Sigmoid colon (tissue), 4 donors: ENCODE measurements at regions not wholly inside any gene's neighbourhood (a gene's known extent, or its start where the extent isn't known, plus 50 kb on each side); places are given as distances from the start of the nearest gene placed in this dataset.
A peak's percentile ranks its signal among the peaks of the same experiment; 100 is the strongest.

Experiments used
- EP300 ChIP-seq, 4 donors: sonication (generic); formaldehyde crosslinking; IDR thresholded peaks; one replicate each; pipeline ENCODE4 v1.6.1; 2017; ENCODE audit warnings: antibody characterized with exemption in 4 of 4
- POLR2A ChIP-seq, 2 donors: fragments of 450-650 bp; IDR thresholded peaks; one replicate each; pipeline ENCODE4 v1.6.1; 2016; ENCODE audit warnings: antibody characterized with exemption in 2 of 2, mild to moderate bottlenecking in 2 of 2, moderate library complexity in 2 of 2
- POLR2AphosphoS5 ChIP-seq, 4 donors: sonication (generic); formaldehyde crosslinking; IDR thresholded peaks; one replicate each; pipeline ENCODE4 v1.6.1; 2017; ENCODE audit warnings: antibody characterized with exemption in 4 of 4
- TF ChIP-seq, protein P1 (sequence below), 4 experiments: fragments of 450-650 bp in 3 of 4; fragments of 200-600 bp in 1 of 4; IDR thresholded peaks; one replicate each; pipeline ENCODE4 v1.5.1; 2016 to 2019; ENCODE audit warnings: antibody characterized with exemption in 4 of 4, mild to moderate bottlenecking in 3 of 4, moderate library complexity in 2 of 4

DNA sequence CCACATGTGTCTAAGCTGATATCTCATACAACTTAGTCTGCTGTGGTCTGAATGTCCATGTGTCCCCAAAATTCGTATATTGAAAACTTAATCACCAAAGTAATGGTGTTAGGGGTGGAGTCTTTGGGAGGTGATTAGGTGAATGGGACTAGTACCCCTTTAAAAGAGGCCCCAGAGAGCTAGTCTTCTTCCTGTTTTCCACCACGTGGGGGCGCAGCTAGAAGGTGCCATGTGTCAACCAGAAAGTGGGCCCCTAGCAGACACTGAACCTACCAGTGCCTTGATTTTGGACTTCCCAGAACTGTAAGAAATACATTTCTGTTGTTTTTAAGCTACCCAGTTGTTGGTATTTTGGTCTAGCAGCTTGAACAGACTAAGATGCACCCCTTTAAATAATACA is 86.6 kb downstream of the ASB1 start:
- TF ChIP-seq POLR2A (IDR thresholded peaks at IDR 0.05) (no peak), POLR2AphosphoS5 (IDR thresholded peaks at IDR 0.05) (no peak), EP300 (IDR thresholded peaks at IDR 0.05) (no peak)
- TF ChIP-seq, protein P1, sequence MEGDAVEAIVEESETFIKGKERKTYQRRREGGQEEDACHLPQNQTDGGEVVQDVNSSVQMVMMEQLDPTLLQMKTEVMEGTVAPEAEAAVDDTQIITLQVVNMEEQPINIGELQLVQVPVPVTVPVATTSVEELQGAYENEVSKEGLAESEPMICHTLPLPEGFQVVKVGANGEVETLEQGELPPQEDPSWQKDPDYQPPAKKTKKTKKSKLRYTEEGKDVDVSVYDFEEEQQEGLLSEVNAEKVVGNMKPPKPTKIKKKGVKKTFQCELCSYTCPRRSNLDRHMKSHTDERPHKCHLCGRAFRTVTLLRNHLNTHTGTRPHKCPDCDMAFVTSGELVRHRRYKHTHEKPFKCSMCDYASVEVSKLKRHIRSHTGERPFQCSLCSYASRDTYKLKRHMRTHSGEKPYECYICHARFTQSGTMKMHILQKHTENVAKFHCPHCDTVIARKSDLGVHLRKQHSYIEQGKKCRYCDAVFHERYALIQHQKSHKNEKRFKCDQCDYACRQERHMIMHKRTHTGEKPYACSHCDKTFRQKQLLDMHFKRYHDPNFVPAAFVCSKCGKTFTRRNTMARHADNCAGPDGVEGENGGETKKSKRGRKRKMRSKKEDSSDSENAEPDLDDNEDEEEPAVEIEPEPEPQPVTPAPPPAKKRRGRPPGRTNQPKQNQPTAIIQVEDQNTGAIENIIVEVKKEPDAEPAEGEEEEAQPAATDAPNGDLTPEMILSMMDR (IDR thresholded peaks at IDR 0.05), result peak in 1 of 4 experiments; percentile 34
